Renal cortical epithelial cell (primary cell): ENCODE measurements at regions not wholly inside any gene's neighbourhood (a gene's known extent, or its start where the extent isn't known, plus 50 kb on each side); places are given as distances from the start of the nearest gene placed in this dataset.
"Not testable (repeated sequence)": the region's sequence is repeated elsewhere in the genome, so short reads cannot be mapped to it uniquely, and the experiment has no call there.

Source experiments
- DNase-seq: peaks from one replicate; pipeline ENCODE4 v3.0.0-alpha.2; 2011; ENCODE audit warnings: low read depth

DNA sequence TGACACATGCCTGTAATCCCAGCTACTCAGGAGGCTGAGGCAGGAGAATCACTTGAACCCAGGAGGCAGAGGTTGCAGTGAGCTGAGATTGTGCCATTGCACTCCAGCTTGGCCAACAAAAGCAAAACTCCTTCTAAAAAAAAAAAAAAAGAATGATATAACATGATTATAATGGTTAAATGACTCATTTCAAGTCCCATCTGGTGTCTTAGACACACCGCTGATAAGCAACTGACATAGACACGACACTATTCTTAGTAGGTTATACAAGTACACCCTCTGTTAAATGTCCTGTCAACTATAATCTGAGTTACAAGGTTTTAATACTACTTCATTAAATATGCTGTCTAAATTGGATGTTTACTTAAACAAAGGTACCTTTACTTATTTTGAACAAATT lies 405.3 kb upstream of the CLINT1 start:
- DNase-seq = no peak

DNA sequence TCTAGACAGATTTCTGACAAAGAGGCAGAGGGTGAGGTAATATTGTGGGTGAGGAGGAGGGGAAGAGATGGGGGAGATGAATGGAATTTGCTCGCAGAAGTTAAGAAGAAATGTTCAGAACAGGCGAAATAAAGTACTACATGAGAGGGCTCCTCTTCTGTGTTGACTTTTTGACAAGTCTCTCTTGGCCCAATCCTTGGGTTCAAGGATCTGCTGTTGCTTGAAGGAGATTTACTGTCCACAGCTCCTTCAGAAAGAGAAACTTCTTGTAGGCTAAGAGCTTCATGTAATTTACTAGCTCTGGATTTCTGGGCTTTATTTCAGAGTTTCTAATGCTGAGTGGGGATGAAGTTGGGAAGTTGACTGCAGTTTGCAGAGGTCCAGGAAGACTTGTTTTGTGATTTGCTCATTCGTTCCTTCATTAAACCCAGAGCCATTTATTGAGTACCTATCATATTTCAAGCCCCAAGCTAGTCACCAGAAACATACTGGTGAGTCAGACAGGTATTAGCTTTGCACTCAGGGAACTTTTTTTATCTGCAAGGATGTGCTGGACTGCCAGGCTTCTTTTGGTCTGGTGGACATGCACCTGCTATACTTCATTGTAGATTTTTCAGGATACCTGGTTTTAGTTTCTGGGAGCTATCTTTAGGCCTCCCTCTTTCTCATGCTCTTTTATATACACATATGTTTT lies 402.9 kb upstream of the CLINT1 start:
- DNase-seq = no peak

DNA sequence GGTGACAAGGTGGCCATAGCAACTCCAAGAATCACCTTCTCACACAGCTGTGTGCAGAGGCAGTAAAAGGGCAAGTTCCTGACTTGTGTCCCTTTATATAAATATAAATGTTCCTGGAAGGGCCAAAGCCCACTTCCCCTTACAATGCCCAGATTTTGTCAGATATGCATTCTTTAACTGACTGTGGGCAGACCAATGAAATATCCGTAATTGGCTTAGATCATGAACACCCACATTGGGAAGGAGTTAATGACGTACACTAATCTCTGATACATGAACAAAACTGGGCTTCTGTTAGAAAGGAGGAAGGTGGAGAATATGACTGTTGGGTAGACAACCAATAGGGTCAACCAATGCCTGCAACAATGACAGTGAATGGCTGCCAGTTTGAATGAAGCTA lies 397.2 kb upstream of the CLINT1 start:
- DNase-seq = no peak

DNA sequence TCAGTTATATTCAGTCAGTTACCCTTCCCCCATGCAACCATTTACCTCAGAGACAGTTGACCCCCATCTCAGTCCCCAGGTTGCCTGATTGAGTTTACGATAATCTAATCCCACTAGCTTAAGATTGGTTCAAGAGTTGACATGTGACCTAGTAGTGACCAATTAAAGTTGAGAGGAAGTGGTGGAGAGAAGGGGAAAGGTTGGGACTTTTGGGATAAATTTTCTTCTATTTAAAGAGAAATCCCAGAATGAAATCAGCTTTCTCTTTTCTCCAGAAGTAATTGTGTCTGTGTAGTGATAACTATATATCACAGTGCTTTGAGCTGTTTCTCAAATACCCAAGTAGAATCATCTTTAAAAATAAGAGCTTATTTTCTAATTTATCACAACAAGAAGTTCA lies 396.7 kb upstream of the CLINT1 start:
- no peak for DNase-seq

DNA sequence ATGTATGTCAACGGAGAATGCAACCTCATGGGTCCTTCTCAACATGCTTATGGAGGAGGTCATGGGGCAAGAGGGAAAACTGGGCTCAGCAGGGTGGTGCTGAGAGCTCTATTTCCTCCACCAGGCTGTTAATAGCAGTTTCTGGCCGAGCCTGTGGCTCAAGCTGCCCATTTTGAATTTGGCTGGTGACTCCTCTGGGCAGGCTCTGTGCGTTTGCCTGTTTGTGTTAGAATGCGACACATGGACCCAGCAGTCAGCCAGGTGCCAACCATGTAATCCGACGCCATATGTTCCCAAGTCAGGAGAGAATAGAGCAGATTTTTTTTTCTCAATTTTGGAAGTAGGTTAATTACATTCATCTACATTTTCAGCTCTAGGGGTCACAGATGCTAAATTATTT lies 387.7 kb upstream of the CLINT1 start:
- no peak for DNase-seq

DNA sequence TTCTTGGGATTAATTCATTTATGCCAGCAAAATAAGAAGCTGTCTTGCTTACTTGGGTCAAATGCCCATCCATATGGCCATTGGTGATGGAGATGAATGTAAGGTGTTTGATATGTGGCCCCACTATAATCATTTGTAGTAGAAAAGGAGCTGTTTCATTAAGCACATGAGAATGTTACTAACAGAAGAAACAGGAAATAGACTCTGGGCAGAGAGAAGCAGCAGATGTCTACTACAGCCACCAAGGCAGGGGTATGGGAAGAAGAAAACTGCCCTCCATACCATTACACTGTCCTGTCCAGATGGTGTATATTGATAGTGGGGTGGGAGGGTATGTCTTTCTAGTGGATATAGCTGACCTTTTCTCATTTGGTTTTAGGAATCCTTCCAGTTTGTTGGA lies 386.6 kb upstream of the CLINT1 start:
- DNase-seq = no peak

DNA sequence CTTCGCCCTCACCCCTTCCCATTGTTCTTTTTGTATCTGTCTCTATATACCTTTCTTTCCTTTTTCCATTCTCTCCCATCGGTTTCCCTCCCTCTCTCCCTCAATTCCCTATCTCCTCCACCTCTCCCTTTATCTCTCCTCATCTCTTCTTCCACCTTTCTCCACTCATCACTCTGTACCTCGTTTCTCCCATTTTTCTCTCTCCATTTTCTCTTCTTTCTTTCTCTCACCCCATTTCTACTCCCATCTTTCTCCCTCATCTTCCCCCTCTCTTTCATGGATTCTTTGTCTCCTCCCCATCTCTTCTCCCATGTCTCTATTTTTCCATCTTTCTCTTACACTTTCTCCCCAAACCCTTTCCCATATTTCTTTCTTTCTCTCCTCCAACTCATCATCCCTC lies 385.9 kb upstream of the CLINT1 start:
- no peak for DNase-seq

DNA sequence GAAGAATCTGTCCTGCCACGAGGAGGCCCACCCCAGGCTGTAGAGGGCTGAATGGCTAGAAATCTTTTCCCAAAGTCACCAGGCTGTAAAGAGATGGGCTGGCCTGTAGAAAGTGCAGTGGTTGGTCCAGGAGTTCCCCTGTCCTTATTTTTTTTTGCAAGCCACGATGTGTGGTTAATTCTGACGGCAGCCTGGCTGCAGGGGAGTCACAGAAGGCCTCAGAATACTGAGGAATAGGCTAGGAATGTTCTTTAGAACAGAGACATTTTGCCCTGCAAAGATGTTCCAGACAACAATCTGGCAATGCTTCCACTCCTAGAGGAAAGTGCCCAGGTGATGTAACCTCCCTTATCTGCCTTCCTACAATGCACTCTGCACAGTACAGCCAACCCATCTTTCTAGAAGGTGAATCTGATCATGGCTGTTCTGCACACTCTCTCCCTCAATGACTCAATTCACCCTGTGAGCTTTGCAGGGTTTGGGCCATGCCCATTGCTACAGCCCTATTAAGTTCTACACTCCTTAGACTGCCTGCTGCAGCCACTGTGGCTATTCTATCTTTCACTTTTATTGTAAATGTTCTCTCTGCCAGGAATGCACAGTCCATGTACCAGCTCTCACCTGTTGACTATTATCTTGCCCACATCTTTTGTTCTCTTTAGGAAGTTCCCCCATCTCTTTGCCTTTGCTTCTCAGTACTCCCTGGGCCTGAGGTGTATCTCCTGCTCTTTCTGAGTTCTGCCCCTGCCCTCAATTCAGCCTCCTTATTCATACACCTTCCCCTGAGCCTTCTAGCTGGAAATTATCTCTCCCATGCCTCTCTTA lies 377.8 kb upstream of the CLINT1 start:
- DNase-seq = no peak

DNA sequence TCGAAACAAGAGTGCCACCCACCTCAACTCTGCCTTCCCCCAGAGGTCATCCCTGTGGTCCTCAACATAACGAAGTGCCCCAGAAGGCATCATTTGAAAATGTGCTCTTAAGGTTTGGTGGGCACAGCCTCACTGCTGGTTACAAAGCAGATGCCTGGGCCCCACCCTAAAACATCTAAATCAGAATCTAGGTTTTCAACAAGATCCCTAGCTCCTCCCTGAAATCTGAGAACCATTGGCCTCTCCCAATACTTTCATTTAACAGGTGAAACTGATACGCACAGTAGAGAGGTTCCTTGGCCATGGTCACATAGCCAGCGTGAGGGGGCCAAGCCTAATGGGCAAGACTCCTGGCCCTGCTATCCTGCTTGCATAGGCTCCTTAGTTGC lies 376.2 kb upstream of the CLINT1 start:
- no peak for DNase-seq

DNA sequence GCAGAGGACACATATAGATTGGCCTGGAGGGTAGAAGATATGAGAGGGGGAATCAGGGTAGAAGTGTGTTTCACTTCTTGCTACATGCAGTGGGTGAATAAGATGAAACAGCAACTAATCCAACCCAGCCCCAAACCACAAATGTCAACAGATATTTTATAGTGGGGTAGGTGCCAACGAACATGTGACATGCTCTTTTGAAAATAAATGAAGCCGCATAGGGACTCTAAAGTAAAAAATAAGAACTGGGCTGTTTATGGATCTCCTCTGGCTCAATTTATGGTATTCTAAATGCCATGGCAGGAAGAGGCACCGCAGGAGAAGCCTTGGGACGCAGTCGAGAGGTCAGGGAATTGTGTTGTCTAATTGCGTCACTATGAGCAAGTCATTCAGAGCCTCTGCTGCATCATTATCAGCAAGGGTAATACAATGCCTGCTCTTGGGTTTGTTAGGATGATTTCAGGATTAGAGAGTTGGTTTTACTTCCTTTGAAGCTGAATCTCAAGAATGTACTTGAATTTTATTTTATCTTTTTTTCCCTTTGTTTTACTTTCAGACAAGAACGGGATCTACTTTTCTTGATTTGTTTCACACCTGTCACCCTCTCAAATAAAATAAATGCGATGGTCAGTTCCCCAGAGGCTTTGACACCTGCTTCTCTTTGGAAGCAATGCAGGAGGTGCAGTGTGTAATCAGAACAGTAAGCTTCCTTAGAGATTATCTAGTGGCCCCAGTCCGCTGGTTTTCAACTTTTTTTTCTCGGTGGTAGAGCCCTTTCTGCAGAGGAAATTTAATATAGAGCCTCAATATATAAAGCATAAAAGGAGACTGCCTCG lies 375.6 kb upstream of the CLINT1 start:
- DNase-seq = no peak

DNA sequence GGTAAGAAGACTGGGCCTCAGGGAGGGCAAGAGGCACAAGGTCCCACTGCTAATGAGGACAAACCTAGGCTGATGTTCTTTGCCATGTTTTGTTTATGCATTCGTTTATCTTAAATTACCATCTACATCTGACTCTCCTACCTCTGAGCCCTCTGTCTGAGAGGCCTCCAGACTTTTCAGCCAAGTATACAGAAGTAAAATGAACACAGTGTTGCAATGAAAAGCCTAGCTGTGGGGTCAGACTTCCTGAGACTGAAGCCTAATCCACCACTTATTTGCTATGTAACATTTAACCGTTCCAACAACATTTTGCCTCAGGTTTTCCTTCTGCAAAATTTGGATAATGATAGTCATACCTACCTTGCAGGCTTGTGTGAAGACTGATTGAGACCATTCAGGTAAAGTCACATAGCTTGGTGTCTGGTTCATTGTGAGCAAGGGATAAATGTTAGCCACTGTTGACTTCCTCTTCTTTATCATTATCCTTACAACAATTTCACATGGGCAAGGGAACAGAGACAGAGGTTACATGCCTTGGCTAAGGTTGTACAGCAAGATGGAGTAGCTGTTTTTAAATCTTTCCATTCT lies 374.9 kb upstream of the CLINT1 start:
- DNase-seq = no peak

DNA sequence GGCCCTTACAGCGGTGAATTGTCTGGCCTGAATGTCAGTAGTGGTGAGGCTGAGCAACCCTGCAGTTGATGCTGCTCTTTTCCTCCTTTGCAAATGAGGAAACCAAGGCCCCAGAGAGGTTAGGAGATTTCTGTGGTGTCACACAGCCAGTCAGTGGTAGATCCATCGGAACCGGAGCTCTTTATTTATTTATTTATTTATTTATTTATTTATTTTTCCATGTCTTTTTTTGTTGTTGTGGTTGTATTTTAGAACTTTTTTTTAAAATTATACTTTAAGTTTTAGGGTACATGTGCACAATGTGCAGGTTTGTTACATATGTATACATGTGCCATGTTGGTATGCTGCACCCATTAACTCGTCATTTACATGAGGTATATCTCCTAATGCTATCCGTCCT lies 368.4 kb upstream of the CLINT1 start:
- DNase-seq = not testable (repeated sequence)

DNA sequence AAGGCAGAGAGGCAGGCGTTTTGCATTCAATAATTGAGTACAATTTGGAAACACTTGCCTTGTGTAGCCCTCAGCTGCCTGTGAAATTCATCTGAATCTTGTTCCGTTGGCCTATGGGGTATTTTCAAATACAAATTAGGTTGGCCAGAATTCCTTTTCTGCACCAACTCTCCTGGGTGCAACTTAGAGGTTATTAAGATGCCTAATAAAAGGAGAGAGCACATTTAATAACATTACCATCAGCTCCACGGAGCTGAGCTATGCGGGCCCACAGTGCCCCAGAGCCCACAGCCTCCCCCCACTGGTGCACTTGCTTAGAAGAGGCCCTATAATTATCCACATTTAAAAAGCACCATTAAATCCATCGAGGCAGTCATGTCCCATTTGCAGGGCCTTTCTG lies 367.6 kb upstream of the CLINT1 start:
- no peak for DNase-seq

DNA sequence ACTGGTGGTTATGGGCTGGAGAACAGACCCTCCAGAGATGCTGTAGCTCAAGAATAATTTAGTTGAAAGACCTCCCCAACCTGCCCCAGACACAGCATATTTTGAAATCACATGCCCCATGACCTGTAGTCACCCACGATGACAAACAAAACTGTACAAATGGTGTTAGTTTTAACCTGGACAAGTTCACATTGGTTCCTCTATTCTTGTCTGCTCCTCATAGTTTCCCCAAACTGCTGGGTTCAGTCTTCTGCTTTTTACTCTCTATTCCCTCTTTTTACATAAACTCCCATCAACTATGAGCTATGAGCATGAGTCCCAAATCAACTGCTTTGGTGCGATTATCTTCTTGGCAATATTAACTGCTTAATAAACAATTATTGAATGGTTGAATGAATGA lies 365.3 kb upstream of the CLINT1 start:
- DNase-seq = no peak

DNA sequence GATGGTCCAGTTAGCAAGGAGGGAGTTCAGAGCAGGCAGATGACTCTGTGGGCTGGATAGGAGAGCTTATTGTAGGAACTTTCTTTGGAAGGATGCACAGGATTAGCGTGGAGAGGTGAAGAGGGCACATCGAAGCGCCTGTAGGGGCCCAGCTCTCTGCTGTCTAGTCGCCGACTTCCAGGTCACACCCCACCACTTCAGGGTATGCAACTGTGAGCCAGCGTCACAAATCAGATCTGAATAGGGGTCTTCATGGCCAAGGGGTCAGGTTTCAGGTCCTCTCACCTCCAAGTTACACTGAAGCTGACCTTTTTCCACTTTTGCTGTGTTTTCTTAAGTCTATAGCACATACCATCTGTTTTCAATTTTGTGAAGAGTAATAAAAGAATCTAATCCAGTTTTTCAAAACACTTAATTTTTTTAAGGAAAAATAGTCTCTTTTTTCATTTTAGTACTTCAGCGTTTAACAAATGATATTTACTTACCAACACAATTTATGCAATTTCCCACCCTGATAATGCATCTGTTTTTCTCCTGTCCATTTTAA lies 364.2 kb upstream of the CLINT1 start:
- DNase-seq = no peak

DNA sequence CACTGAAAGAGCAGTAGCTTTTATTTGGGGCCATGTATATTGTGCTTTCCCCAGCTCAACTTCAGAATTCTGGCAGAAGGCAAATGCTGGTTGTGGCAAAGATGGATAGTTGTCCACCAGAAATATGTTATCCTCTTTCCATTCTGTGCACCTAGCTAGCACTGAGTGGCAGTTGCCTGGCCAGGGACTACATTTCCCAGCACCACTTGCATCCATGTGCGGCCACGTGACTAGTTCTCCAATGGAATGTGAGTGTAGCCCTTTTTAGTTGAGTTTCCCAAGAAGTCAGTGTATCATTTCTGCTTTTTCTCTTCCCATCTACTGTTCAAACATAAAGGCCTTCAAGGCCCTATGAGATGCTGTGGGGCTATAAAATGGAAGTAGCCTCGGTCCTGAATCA lies 354.0 kb upstream of the CLINT1 start:
- no peak for DNase-seq

DNA sequence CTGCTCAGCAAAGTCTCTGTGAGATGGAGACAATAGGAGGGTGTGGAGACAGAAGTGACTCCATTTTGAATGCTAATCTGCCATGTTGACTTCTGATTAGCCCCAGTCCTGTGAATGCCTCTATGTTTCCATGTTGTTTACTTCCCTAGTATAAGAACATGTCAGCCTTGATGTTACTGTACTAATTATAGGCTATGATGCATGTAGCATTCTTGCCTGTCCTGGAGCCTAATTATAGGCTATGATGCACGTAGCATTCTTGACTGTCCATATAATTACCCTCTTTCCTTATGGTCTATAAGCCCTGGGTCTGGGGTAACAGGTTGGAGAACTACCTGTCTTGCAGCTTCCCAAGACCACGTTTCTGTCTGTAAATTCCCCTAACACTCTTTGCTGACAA lies 353.3 kb upstream of the CLINT1 start:
- DNase-seq = no peak

DNA sequence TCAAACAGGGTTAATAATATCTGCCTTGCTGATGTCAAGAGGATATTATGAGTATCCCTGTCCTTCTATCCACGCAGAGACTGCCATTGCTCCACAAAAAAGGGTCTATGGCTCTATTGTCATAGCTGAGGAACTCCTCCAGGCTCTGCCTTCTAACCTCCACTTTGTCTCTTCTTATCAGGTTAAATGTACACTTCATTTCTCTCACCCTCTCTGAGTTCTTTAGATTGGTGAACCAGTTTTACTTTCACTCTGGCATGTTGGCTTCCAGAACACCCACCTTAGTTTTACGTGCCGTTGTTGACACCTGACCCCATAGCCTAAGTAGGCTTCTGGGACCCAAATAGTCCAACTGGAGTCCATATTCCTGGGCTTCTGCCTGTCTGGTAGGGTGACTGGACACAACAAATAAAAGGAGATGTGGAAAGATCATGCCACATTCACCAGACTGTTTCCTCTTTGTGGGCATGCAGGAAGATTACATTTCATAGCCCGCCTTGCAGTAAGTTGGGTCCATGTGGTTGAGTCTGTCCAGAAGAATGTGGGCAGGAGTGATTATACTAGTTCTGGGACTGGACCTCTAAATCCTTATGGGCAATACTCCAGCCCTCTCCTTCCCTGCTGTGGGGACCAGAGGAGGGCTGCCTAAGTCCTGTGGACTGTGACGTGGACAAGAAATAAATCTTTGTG lies 350.4 kb upstream of the CLINT1 start:
- no peak for DNase-seq

DNA sequence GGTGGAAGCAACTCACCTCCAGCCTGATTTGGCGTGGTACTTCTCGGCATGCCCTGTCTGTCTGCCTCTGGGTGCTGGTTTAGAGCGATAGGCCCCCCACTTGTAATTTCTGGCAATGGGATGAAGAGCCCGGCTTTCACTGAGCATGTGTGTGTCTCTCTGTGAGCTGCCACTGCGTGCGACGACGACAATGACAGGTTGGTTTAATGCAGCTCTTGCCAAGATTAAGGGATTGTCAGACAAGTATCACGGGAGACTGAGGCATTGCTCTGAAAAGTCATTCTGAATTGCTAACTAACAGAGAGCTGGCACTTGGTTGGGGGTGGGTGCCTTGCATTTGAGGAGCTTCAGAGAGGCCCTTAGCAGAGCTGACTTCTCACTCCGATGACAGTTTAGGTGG lies 348.8 kb upstream of the CLINT1 start:
- no peak for DNase-seq

DNA sequence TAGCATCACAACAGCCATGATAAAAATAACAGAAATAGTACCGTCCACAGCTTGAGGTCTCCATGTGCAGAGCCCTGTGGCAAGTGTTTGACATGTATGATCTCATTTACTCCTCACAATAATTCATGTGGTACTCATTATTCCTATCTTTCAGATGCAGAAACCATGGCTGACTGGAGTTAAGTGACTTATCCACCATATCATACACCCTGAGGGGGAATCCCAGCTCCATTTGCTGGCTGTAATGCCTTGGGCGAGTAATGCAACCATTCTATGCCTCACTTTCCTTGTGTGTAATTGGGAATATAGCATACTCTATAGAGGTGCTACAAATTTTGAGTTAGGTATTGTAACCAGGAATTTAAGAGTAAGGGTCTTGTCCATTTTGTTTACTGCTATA lies 347.0 kb upstream of the CLINT1 start:
- no peak for DNase-seq

DNA sequence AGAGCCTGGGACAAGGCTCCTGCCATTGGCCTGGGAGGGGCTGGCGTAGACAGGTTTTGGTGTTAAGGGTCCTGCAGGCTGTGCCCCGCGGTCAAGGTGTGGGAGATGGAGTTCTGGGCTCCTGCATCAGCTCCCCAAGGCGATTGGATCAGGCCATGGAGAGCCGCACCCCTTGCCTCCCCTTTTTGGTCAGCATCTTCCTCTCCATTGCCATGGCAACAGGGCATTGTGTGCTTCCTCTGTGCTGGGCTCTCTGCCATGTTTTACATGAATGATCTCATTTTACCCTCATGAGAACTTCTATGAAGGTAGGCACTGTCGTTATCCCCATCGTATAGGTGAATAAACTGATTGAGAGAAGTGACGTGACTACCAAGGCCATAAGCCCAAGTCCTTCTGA lies 344.3 kb upstream of the CLINT1 start:
- DNase-seq = no peak

DNA sequence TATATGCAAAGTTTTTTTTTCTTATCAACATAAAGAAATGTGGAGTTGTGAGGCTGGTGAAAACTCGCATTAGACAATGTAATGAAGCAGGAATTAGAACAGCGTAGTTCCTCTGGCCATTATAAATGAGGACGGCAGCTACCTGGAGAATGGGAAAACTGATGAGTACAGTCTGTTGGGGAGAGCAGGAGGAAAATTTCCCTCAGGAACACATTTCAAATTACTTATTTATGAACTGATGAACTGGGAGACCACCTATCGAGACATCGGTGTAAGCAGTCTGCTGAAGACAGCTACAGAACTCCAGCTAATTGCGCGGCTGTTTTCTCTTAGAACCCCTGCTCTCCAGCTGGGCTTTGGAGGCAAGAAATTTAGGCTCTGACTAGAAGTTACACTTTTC lies 343.9 kb upstream of the CLINT1 start:
- no peak for DNase-seq
